Right hindlimb (tissue), 1 donor: ENCODE measurements at regions not wholly inside any gene's neighbourhood (a gene's known extent, or its start where the extent isn't known, plus 50 kb on each side); places are given as distances from the start of the nearest gene placed in this dataset.
A peak's percentile ranks its signal among the peaks of the same experiment; 100 is the strongest.
"Not testable (repeated sequence)": the region's sequence is repeated elsewhere in the genome, so short reads cannot be mapped to it uniquely, and the experiment has no call there.

ENCODE experiments used
- DNase-seq: peaks from one replicate; pipeline ENCODE4 v3.0.0-alpha.2; 2018

- DNase-seq, result no peak
Observed at GRCh38 chr7:52571026-52571425, 464.4 kb upstream of the POM121L12 start.

GRCh38 chr7:52569151-52569550, 466.3 kb upstream of the POM121L12 start:
- DNase-seq, result no peak

GRCh38 chr7:52565974-52566373, 469.5 kb upstream of the POM121L12 start:
- DNase-seq, result no peak

- DNase-seq, result no peak
Observed at GRCh38 chr7:52555805-52556204, 479.6 kb upstream of the POM121L12 start.

- DNase-seq, result no peak
Observed at GRCh38 chr7:52547308-52547910, 488.0 kb upstream of the POM121L12 start.

GRCh38 chr7:52541198-52541765, 494.2 kb upstream of the POM121L12 start:
- DNase-seq, result not testable (repeated sequence)

GRCh38 chr7:52540041-52540440, 495.4 kb upstream of the POM121L12 start:
- DNase-seq, result no peak

GRCh38 chr7:52539414-52539813, 496.0 kb upstream of the POM121L12 start:
- no peak for DNase-seq

GRCh38 chr7:52537051-52537450, 498.4 kb upstream of the POM121L12 start:
- no peak for DNase-seq

- no peak for DNase-seq
Observed at GRCh38 chr7:52525772-52526341, 509.6 kb upstream of the POM121L12 start.

- no peak for DNase-seq
Observed at GRCh38 chr7:52518869-52519268, 516.6 kb upstream of the POM121L12 start.

GRCh38 chr7:52512656-52513055, 522.8 kb upstream of the POM121L12 start:
- DNase-seq, result no peak

- no peak for DNase-seq
Observed at GRCh38 chr7:52507546-52508255, 527.7 kb upstream of the POM121L12 start.

- DNase-seq, result no peak
Observed at GRCh38 chr7:52506325-52506724, 529.1 kb upstream of the POM121L12 start.

- no peak for DNase-seq
Observed at GRCh38 chr7:52504561-52504960, 530.9 kb upstream of the POM121L12 start.

GRCh38 chr7:52502281-52502680, 533.2 kb upstream of the POM121L12 start:
- no peak for DNase-seq

GRCh38 chr7:52501696-52502095, 533.7 kb upstream of the POM121L12 start:
- DNase-seq, result no peak

- DNase-seq, result no peak
Observed at GRCh38 chr7:52500841-52501240, 534.6 kb upstream of the POM121L12 start.

GRCh38 chr7:52498366-52498765, 537.1 kb upstream of the POM121L12 start:
- DNase-seq, result peak; percentile 62

GRCh38 chr7:52486267-52486666, 549.2 kb upstream of the POM121L12 start:
- no peak for DNase-seq

- DNase-seq, result no peak
Observed at GRCh38 chr7:52482076-52482475, 553.4 kb upstream of the POM121L12 start.

- DNase-seq, result no peak
Observed at GRCh38 chr7:52481571-52481970, 553.9 kb upstream of the POM121L12 start.

GRCh38 chr7:52479990-52480389, 555.4 kb upstream of the POM121L12 start:
- no peak for DNase-seq

- no peak for DNase-seq
Observed at GRCh38 chr7:52475001-52475582, 560.3 kb upstream of the POM121L12 start.
